Heart right ventricle (tissue), 16 donors: ENCODE measurements at regions not wholly inside any gene's neighbourhood (a gene's known extent, or its start where the extent isn't known, plus 50 kb on each side); places are given as distances from the start of the nearest gene placed in this dataset.

Experiments used
- ATAC-seq, 8 donors: fragments of 200-7000 bp; cut with Tn5 transposase; one replicate each; pipeline ENCODE4 v1.9.1; 2020; ENCODE audit warnings: mild to moderate bottlenecking in 8 of 8, moderate library complexity in 8 of 8, moderate number of reproducible peaks in 1 of 8
- DNase-seq, 2 donors: peaks; one replicate each; pipeline ENCODE4 v3.0.0-alpha.2; 2020
- H3K27ac ChIP-seq, 10 donors: fragments of 200-600 bp; sonication (generic) in 2 of 10; one replicate each; pipeline versions ENCODE4 v1.5.0 to v1.8.0; 2020 to 2022; ENCODE audit warnings: mild to moderate bottlenecking in 3 of 10
- H3K27me3 ChIP-seq, 7 donors: fragments of 200-600 bp; one replicate each; pipeline ENCODE4 v1.8.0; 2021 to 2022; ENCODE audit warnings: mild to moderate bottlenecking in 2 of 7
- H3K36me3 ChIP-seq, 9 donors: fragments of 200-600 bp; sonication (generic) in 1 of 9; one replicate each; pipeline versions ENCODE4 v1.5.0 to v1.8.0; 2020 to 2022; ENCODE audit warnings: mild to moderate bottlenecking in 2 of 9
- H3K4me1 ChIP-seq, 9 donors: fragments of 200-600 bp; sonication (generic) in 1 of 9; one replicate each; pipeline versions ENCODE4 v1.5.0 to v1.8.0; 2020 to 2022; ENCODE audit warnings: mild to moderate bottlenecking in 4 of 9
- H3K4me3 ChIP-seq, 10 donors: fragments of 200-600 bp; sonication (generic) in 2 of 10; one replicate each; pipeline versions ENCODE4 v1.5.0 to v1.8.0; 2020 to 2022; ENCODE audit warnings: mild to moderate bottlenecking in 7 of 10, moderate library complexity in 2 of 10
- H3K9me3 ChIP-seq, 11 donors: fragments of 200-600 bp in 10 of 11; sonication (generic) in 2 of 11; one replicate each; pipeline versions ENCODE4 v1.5.0 to v1.8.0; 2013 to 2022; ENCODE audit warnings: mild to moderate bottlenecking in 2 of 11, control low read depth in 1 of 11, moderate library complexity in 1 of 11
- WGBS, 2 donors: extraction: QIAGEN DNeasy Blood & Tissue Kit; methylation state at CpG; one replicate each; pipeline ENCODE4 v1.1.7; 2013; ENCODE audit warnings: inconsistent platforms in 1 of 2; 5-methylcytosine and 5-hydroxymethylcytosine counted together
- intact Hi-C, 10 donors: fragments of 100-400 bp; cut with DNase I; formaldehyde crosslinking; loops; one replicate each; pipeline versions ENCODE4 v1.11.1 to v1.14.2; 2022
- TF ChIP-seq, protein P1 (sequence below), 9 donors: fragments of 200-600 bp; sonication (generic) in 2 of 9; IDR thresholded peaks; one replicate each; pipeline versions ENCODE4 v1.5.0 to v1.8.0; 2021 to 2022; ENCODE audit warnings: antibody characterized with exemption in 9 of 9, mild to moderate bottlenecking in 5 of 9, moderate library complexity in 1 of 9
- donor health status: Arrhythmogenic right ventricular cardiomyopathy.
- donor health status: ischemic (EF 13 %, LVEDD 7.1; RV severe dilation, severe dysfunction).
- donor health status: healthy with polysubstance abuse.
- donor health status: DM: no; HTN: yes; CAD: no.
- donor health status: DM: no; HTN: no; CAD: no.
- donor health status: ischemic (EF 25% LVEDD 6.9; RV normal size, moderate dysfunction).
- donor health status: ischemic (EF 25% LVEDD 5.7; RV mildly dilated, moderate dysfunction).
- donor health status: healthy.
- donor health status: DM: yes; HTN: yes; CAD: no.
- donor health status: Ischemic cardiomyopathy.
- donor health status: ischemic (EF 35%, LVEDD 5.7; RV mildly dilated, moderate dysfunction).
- donor health status: nonischemic (EF 11% LVEDD 7.7; RV severe dilation, severe dysfunction).
- donor health status: DM: yes; HTN: yes; CAD: no.
- donor health status: PGD.
- donor health status: ischemic (EF 29% LVEDD 5.4; RV normal size, mild dysfunction).
- donor health status: nonischemic (EF 23%, LVEDD 6.1; RV moderate dilation, normal function).

DNA sequence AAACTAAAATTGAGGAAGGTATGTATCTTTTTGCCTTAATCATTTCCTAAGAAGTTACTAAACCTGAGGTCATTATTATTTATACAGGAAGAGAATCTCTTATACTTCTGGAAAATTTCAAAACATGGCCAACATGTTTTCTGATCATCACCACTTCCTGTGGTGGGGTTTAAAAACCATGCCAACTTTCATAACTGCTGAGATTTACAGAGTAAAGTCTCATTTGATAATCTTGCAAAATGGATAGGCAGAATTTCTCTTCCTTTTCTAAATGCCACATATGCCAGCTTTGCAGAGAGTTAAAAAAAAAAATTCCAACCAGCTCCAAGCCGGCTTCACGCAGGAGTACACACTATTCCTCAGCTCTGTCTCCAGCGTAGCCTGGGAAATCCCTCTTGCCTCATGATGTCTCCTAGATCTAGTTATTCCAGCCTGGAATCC lies 124.3 kb upstream of the SPRED1 start:
- H3K36me3 ChIP-seq: no peaks in the 10 kb centered on the region
- WGBS, 2 donors: 47 to 50% methylated on average over 3 of the region's 3 CpGs
- intact Hi-C loops: loop anchor here in 2 of 10 donors (2.0 to 10.0 kb wide), 2 partner anchors 54 to 124 kb away; partner anchors contain the start of gene SPRED1 (in 1 of the 2)
- no peak for DNase-seq
- H3K27me3 ChIP-seq: no peaks in the 10 kb centered on the region
- H3K27ac ChIP-seq: peak overlapping the region in 8 of 10 donors; percentile 65 to 90 (median 83)
- TF ChIP-seq, protein P1, sequence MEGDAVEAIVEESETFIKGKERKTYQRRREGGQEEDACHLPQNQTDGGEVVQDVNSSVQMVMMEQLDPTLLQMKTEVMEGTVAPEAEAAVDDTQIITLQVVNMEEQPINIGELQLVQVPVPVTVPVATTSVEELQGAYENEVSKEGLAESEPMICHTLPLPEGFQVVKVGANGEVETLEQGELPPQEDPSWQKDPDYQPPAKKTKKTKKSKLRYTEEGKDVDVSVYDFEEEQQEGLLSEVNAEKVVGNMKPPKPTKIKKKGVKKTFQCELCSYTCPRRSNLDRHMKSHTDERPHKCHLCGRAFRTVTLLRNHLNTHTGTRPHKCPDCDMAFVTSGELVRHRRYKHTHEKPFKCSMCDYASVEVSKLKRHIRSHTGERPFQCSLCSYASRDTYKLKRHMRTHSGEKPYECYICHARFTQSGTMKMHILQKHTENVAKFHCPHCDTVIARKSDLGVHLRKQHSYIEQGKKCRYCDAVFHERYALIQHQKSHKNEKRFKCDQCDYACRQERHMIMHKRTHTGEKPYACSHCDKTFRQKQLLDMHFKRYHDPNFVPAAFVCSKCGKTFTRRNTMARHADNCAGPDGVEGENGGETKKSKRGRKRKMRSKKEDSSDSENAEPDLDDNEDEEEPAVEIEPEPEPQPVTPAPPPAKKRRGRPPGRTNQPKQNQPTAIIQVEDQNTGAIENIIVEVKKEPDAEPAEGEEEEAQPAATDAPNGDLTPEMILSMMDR (IDR thresholded peaks at IDR 0.05): no peak
- H3K9me3 ChIP-seq: peaks cover 0 to 7% (median 0%) of the 10 kb centered on the region in 11 donors
- peaks cover 0 to 59% (median 30%) of the 10 kb centered on the region in 9 donors for H3K4me1 ChIP-seq
- ATAC-seq: peak in 2 of 8 donors; percentile 12
- H3K4me3 ChIP-seq: no peak overlapping the region

DNA sequence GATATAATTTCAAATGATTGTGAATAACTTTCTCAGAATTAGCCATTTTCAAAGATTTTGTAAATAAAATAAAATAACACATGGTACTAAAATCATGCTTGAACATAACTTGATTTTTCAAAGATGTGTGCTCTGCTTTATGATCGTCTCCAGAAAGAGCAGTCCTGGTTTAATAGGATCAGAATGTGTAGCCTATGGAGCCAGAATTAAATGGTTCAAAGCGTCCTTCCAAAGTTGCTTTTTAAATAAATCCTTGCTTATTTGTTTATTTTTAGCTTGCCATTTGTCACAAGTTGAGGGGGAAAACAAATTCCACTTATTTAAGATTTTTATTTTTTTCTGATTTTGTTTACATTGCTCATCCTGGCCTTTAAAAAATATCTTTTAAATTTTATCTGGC lies 123.7 kb upstream of the SPRED1 start:
- H3K27me3 ChIP-seq: no peaks in the 10 kb centered on the region
- 68 to 74% methylated on average over 2 of the region's 2 CpGs for WGBS, 2 donors
- intact Hi-C loops: loop anchor here in 2 of 10 donors (2.0 to 10.0 kb wide), 2 partner anchors 54 to 124 kb away; partner anchors contain the start of gene SPRED1 (in 1 of the 2)
- peaks cover 0 to 6% (median 0%) of the 10 kb centered on the region in 11 donors for H3K9me3 ChIP-seq
- H3K27ac ChIP-seq: peak overlapping the region in 8 of 10 donors; percentile 65 to 90 (median 83)
- H3K36me3 ChIP-seq: no peaks in the 10 kb centered on the region
- peaks cover 0 to 59% (median 30%) of the 10 kb centered on the region in 9 donors for H3K4me1 ChIP-seq
- ATAC-seq: no peak
- TF ChIP-seq, protein P1 (IDR thresholded peaks at IDR 0.05): no peak
- H3K4me3 ChIP-seq: no peak overlapping the region
- no peak for DNase-seq

DNA sequence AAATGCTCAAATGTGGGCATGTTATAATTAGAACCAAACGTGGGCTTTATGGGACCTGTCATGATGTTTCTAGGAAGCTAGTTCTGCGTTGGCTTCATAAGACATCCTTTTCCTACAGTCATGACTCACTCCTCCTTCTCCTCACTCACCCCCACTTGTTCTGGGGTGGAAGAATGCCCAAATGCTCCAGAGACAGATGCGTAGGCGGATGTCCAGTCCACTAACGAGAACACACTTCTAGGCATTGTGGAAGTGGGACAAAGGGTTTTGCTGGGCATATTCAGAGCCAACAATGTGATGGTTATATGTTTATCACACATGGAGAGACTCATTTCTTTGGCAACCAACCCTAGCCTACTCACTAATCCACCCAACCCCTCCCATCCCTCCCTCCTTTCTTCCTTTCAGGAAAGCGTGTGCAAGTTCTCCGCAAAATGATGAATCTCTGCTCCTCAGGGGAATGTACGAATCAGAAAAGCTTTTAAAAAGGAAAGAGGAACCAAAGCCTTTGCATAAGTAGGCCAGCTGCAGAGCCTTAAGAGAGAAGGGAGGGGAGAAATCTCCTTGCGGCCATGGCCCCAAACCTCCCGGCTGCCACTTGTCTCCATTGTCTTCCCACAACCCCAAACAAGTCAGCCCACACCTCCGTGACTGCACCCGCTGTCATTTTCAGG lies 123.0 kb upstream of the SPRED1 start:
- no peaks in the 10 kb centered on the region for H3K9me3 ChIP-seq
- intact Hi-C loops: loop anchor here in 4 of 10 donors (1.0 to 10.0 kb wide), 6 partner anchors 55 to 281 kb away; partner anchors contain the start of gene SPRED1 (in 3 of the 4)
- peak; percentile 31 to 85 for DNase-seq
- H3K36me3 ChIP-seq: no peaks in the 10 kb centered on the region
- WGBS, 2 donors: 27 to 50% methylated on average over 12 of the region's 12 CpGs
- peak overlapping the region in 6 of 10 donors; percentile 25 to 38 (median 31) for H3K4me3 ChIP-seq
- peak; percentile 79 to 90 (median 87) for ATAC-seq
- peak overlapping the region; percentile 36 to 90 (median 80) for H3K27ac ChIP-seq
- H3K4me1 ChIP-seq: peaks cover 0 to 59% (median 30%) of the 10 kb centered on the region in 9 donors
- H3K27me3 ChIP-seq: no peaks in the 10 kb centered on the region
- TF ChIP-seq, protein P1 (IDR thresholded peaks at IDR 0.05): no peak

DNA sequence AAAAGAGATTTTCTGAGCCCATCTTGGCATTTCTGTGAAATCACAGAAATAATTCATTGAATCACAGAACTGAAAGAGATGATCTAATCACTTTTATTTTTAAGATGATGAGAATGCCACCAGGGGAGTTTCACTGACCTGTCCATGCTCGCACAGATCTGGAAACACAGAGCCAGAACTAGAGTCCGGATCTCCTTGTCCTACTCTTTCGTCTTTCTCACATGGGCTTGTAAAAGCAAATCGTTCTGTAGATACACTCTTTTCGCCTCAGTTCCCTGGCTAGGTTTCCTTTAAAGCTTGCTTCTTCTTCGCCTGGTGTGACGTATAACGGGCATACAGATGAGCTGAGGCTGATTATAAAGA lies 122.5 kb upstream of the SPRED1 start:
- peaks cover 0 to 59% (median 30%) of the 10 kb centered on the region in 9 donors for H3K4me1 ChIP-seq
- TF ChIP-seq, protein P1 (IDR thresholded peaks at IDR 0.05): no peak
- no peaks in the 10 kb centered on the region for H3K9me3 ChIP-seq
- no peaks in the 10 kb centered on the region for H3K27me3 ChIP-seq
- DNase-seq (no peak), ATAC-seq (peak in 5 of 8 donors; percentile 7 to 40 (median 22))
- 38 to 44% methylated on average over 8 of the region's 8 CpGs for WGBS, 2 donors
- H3K36me3 ChIP-seq: no peaks in the 10 kb centered on the region
- peak overlapping the region in 9 of 10 donors; percentile 54 to 90 (median 81) for H3K27ac ChIP-seq
- intact Hi-C loops: loop anchor here in 3 of 10 donors (1.0 to 10.0 kb wide), 4 partner anchors 58 to 281 kb away; partner anchors contain the start of gene SPRED1 (in 2 of the 3)
- peak overlapping the region in 6 of 10 donors; percentile 25 to 38 (median 31) for H3K4me3 ChIP-seq
